SU-DHL-6 (cell line): ENCODE measurements at regions not wholly inside any gene's neighbourhood (a gene's known extent, or its start where the extent isn't known, plus 50 kb on each side); places are given as distances from the start of the nearest gene placed in this dataset.

ENCODE experiments used
- H2AFZ ChIP-seq: fragments of 200-600 bp; sonication (generic); 2 replicates; pipeline ENCODE4 v1.6.1; 2014; ENCODE audit warnings: low read depth, mild to moderate bottlenecking, moderate library complexity, mixed read lengths, antibody characterized with exemption, low read length; ENCODE audit not compliant: severe bottlenecking
- H3F3A ChIP-seq: fragments of 200-600 bp; shearing (Covaris generic); 2 replicates; pipeline ENCODE4 v1.6.0; 2016; ENCODE audit warnings: antibody characterized with exemption, mild to moderate bottlenecking; ENCODE audit not compliant: insufficient read depth
- H3K27ac ChIP-seq: fragments of 200-600 bp; sonication (generic); 2 replicates; pipeline ENCODE4 v1.5.1; 2016; ENCODE audit warnings: low read depth, mild to moderate bottlenecking, low read length, moderate library complexity, mixed read lengths
- H3K27me3 ChIP-seq: fragments of 200-600 bp; sonication (generic), shearing (Covaris generic); 2 replicates; pipeline ENCODE4 v1.6.0; 2014; ENCODE audit warnings: mild to moderate bottlenecking, low read length
- H3K36me3 ChIP-seq: fragments of 200-600 bp; sonication (generic); 2 replicates; pipeline ENCODE4 v1.6.1; 2014; ENCODE audit warnings: mild to moderate bottlenecking, low read length, mixed read lengths
- H3K4me2 ChIP-seq: fragments of 300-600, 200-600 bp; shearing (Covaris generic), sonication (generic); 2 replicates; pipeline ENCODE4 v1.6.0; 2014; ENCODE audit warnings: low read length, low read depth, mild to moderate bottlenecking; ENCODE audit not compliant: poor library complexity, severe bottlenecking
- H3K4me3 ChIP-seq: fragments of 200-600 bp; sonication (generic); 2 replicates; pipeline ENCODE4 v1.5.1; 2014; ENCODE audit warnings: antibody characterized with exemption, low read length, mild to moderate bottlenecking, mixed read lengths; ENCODE audit not compliant: insufficient read depth, poor library complexity, severe bottlenecking
- H3K79me2 ChIP-seq: fragments of 200-600 bp; sonication (generic); 2 replicates; pipeline ENCODE4 v1.6.1; 2014; ENCODE audit warnings: mild to moderate bottlenecking, low read length, moderate library complexity; ENCODE audit not compliant: insufficient read depth
- H3K9ac ChIP-seq: fragments of 200-600 bp; sonication (generic); 2 replicates; pipeline ENCODE4 v1.7.0; 2014; ENCODE audit warnings: mild to moderate bottlenecking, low read length
- H3K9me2 ChIP-seq: fragments of 200-600 bp; sonication (generic); replicated peaks from 2 replicates; pipeline ENCODE4 v1.6.1; 2014; ENCODE audit warnings: low read length; ENCODE audit not compliant: insufficient read depth
- H3K9me3 ChIP-seq: fragments of 200-600 bp; sonication (generic); 2 replicates; pipeline ENCODE4 v1.6.1; 2014; ENCODE audit warnings: low read length, mixed read lengths; ENCODE audit not compliant: insufficient read depth
- H4K20me1 ChIP-seq: fragments of 200-600 bp; sonication (generic); 2 replicates; pipeline ENCODE4 v1.6.1; 2014; ENCODE audit warnings: low read depth, mild to moderate bottlenecking, antibody characterized with exemption, low read length, moderate library complexity, mixed read lengths
- EZH2phosphoT487 ChIP-seq: fragments of 200-600 bp; sonication (generic), shearing (Covaris generic); conservative IDR thresholded peaks from 2 replicates; pipeline ENCODE4 v1.6.1; 2018; ENCODE audit warnings: mild to moderate bottlenecking, antibody characterized with exemption, low read length, moderate library complexity, mixed read lengths
- TF ChIP-seq, protein P1 (sequence below): fragments of 200-600 bp; sonication (generic); IDR thresholded peaks from one replicate; pipeline ENCODE4 v1.5.1; 2017; ENCODE audit warnings: antibody characterized with exemption, mild to moderate bottlenecking, low read length, moderate library complexity; ENCODE audit not compliant: insufficient read depth, poor library complexity, severe bottlenecking

DNA sequence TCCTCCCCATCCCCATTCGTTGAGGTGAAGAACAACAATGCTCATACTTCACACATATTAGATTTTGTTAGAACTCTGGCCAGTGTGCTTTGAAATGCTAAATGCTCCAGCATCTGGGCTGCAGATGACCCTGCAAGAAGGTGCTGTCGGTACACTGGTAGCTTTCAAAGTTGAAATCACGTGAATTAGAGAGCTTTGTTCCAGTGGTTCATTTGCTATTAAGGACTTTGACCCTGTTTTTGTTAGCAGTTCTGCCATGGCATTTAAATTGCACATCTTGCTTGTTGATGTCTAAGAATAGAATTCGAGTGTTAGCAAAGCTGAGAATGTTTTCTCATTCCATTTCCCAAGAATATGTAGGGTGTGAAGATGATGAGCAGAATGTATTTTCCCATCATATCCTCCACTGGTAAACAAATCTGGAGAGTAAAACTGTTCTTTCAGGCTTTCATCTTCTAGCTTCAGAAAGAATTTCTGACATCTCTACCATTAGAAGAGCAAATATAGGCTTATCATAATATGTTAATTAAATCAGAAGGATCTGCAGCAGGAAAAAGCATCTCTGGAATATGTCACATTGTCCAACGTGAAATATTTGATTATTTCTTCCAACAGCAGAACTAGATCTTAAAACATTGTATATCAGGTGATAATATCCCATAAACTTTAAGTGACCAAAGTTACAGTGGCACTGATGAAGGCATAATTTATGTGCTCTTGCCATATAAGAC, 98.8 kb upstream of the PDE3A start:
- Histone ChIP-seq H3K9ac (no peak overlapping the region), H3K79me2 (no peaks in the 10 kb centered on the region), H3K9me3 (no peaks in the 10 kb centered on the region), H3K36me3 (no peaks in the 10 kb centered on the region), H3K9me2 (no peaks in the 10 kb centered on the region), H3K27me3 (no peaks in the 10 kb centered on the region), H2AFZ (no peak overlapping the region), H3F3A (no peaks in the 10 kb centered on the region), H3K4me2 (no peak overlapping the region), H4K20me1 (no peaks in the 10 kb centered on the region), H3K27ac (no peak overlapping the region), H3K4me3 (no peak overlapping the region)
- TF ChIP-seq, protein P1, sequence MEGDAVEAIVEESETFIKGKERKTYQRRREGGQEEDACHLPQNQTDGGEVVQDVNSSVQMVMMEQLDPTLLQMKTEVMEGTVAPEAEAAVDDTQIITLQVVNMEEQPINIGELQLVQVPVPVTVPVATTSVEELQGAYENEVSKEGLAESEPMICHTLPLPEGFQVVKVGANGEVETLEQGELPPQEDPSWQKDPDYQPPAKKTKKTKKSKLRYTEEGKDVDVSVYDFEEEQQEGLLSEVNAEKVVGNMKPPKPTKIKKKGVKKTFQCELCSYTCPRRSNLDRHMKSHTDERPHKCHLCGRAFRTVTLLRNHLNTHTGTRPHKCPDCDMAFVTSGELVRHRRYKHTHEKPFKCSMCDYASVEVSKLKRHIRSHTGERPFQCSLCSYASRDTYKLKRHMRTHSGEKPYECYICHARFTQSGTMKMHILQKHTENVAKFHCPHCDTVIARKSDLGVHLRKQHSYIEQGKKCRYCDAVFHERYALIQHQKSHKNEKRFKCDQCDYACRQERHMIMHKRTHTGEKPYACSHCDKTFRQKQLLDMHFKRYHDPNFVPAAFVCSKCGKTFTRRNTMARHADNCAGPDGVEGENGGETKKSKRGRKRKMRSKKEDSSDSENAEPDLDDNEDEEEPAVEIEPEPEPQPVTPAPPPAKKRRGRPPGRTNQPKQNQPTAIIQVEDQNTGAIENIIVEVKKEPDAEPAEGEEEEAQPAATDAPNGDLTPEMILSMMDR, result no peak
- TF ChIP-seq EZH2phosphoT487, result no peak

DNA sequence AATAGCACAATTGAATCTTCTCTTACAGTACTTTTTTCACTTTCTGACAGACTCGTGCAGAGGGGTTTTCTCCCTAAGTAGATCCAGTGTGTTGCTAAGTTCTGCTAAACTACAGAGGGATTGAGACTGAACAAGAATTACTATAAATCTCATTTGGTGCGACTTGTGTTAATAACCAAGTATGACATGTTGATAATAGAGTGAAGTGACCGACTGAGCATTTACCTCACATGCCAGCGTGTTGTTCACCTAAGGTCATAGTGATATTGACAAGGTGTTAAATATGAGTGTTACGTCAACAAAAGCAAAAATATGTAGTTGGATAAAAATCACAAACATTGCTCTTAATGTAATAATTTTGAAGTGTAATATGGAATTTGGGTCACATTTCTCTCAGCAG, 97.8 kb upstream of the PDE3A start:
- Histone ChIP-seq H3K4me2 (no peak overlapping the region), H3K36me3 (no peaks in the 10 kb centered on the region), H3K9me3 (no peaks in the 10 kb centered on the region), H3K4me3 (no peak overlapping the region), H2AFZ (no peak overlapping the region), H3K27me3 (no peaks in the 10 kb centered on the region), H3K9me2 (no peaks in the 10 kb centered on the region), H3K79me2 (no peaks in the 10 kb centered on the region), H3K9ac (no peak overlapping the region), H3F3A (no peaks in the 10 kb centered on the region), H3K27ac (no peak overlapping the region), H4K20me1 (no peaks in the 10 kb centered on the region)
- no peak for TF ChIP-seq EZH2phosphoT487
- TF ChIP-seq, protein P1, result no peak

DNA sequence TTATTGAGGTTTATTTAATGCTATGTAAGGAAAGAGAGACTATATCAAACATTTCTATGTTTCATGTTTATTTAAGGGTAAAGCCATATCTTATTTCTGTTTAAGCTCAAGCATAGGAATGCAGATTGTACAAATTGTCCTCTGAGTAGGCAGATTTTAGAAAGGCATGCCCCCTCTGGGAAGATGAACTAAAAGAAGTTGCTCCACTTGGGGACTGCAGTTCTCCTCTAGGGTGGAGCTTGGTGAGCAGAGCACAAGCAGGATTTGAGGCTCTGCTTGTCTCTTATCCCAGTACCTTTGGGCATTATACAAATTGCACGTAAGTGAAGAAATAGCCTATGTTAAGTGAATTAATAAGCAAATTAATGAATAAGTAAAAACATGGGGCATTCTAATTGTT, 96.2 kb upstream of the PDE3A start:
- Histone ChIP-seq H3K4me2 (no peak overlapping the region), H3K27ac (no peak overlapping the region), H3K36me3 (no peaks in the 10 kb centered on the region), H3K9ac (no peak overlapping the region), H2AFZ (no peak overlapping the region), H3K9me3 (no peaks in the 10 kb centered on the region), H3F3A (no peaks in the 10 kb centered on the region), H3K27me3 (no peaks in the 10 kb centered on the region), H4K20me1 (no peaks in the 10 kb centered on the region), H3K4me3 (no peak overlapping the region), H3K9me2 (no peaks in the 10 kb centered on the region), H3K79me2 (no peaks in the 10 kb centered on the region)
- TF ChIP-seq, protein P1, result no peak
- TF ChIP-seq EZH2phosphoT487, result no peak
